SK-N-MC (cell line): ENCODE measurements at regions not wholly inside any gene's neighbourhood (a gene's known extent, or its start where the extent isn't known, plus 50 kb on each side); places are given as distances from the start of the nearest gene placed in this dataset.

Source experiments
- DNase-seq: peaks from one replicate; pipeline ENCODE4 v3.0.0-alpha.2; 2011; ENCODE audit warnings: low read depth, low spot score
- H3K27ac ChIP-seq: fragments of 200-600 bp; sonication (generic); 2 replicates; pipeline ENCODE4 v1.5.1; 2016; ENCODE audit warnings: mixed run types
- H3K36me3 ChIP-seq: fragments of 200-600 bp; sonication (generic); 2 replicates; pipeline ENCODE4 v1.6.1; 2017; ENCODE audit warnings: antibody characterized with exemption, low read length, mixed read lengths; ENCODE audit not compliant: insufficient read depth
- H3K4me3 ChIP-seq: fragments of 200-600 bp; sonication (generic); 2 replicates; pipeline ENCODE4 v1.5.1; 2016
- H3K9ac ChIP-seq: fragments of 200-600 bp; sonication (generic); 2 replicates; pipeline ENCODE4 v1.8.0; 2017; ENCODE audit warnings: mixed run types, mixed read lengths; ENCODE audit not compliant: insufficient read length
- H3K9me3 ChIP-seq: fragments of 200-600 bp; sonication (generic); 2 replicates; pipeline ENCODE4 v1.6.1; 2017; ENCODE audit warnings: low read depth, mild to moderate bottlenecking, antibody characterized with exemption, low read length, moderate library complexity, mixed read lengths
- EZH2 ChIP-seq: fragments of 200-600 bp; sonication (generic); IDR thresholded peaks from one replicate; pipeline ENCODE4 v1.6.1; 2017; ENCODE audit warnings: antibody characterized with exemption
- FOXP2 ChIP-seq: optimal IDR thresholded peaks from 2 replicates; pipeline ENCODE3; 2011; ENCODE audit warnings: mild to moderate bottlenecking, moderate library complexity; ENCODE audit not compliant: insufficient read depth; ENCODE audit errors: extremely low read length, control extremely low read depth
- POLR2AphosphoS5 ChIP-seq: IDR thresholded peaks from 2 replicates; pipeline ENCODE4 v1.6.1; 2012; ENCODE audit warnings: mild to moderate bottlenecking, low read depth, low read length, borderline replicate concordance

GRCh38 chr1:181142096-181142958 lies 53.8 kb downstream of the IER5 start:
- peak; percentile 18 for DNase-seq
- no peaks in the 10 kb centered on the region for H3K36me3 ChIP-seq
- H3K9ac ChIP-seq = no peak overlapping the region
- H3K9me3 ChIP-seq = no peaks in the 10 kb centered on the region
- TF ChIP-seq EZH2 (no peak), POLR2AphosphoS5 (no peak), FOXP2 (no peak)
- H3K27ac ChIP-seq = no peak overlapping the region
- H3K4me3 ChIP-seq = no peak overlapping the region

GRCh38 chr1:181143102-181143859 lies 54.8 kb downstream of the IER5 start:
- H3K9ac ChIP-seq = no peak overlapping the region
- no peaks in the 10 kb centered on the region for H3K9me3 ChIP-seq

GRCh38 chr1:181144238-181144637 lies 55.7 kb downstream of the IER5 start:
- Histone ChIP-seq H3K36me3 (no peaks in the 10 kb centered on the region), H3K4me3 (no peak overlapping the region), H3K27ac (no peak overlapping the region), H3K9me3 (no peaks in the 10 kb centered on the region), H3K9ac (no peak overlapping the region)
- no peak for DNase-seq
- TF ChIP-seq EZH2 = no peak
- no peak for TF ChIP-seq FOXP2
- no peak for TF ChIP-seq POLR2AphosphoS5

More at GRCh38 chr1:181143102-181143859, 54.8 kb downstream of the IER5 start:
- no peak for TF ChIP-seq FOXP2
- TF ChIP-seq EZH2 = no peak
- no peak for TF ChIP-seq POLR2AphosphoS5
- Histone ChIP-seq H3K36me3 (no peaks in the 10 kb centered on the region), H3K27ac (no peak overlapping the region), H3K4me3 (no peak overlapping the region)
- DNase-seq = no peak

GRCh38 chr1:181148636-181149035 lies 60.1 kb downstream of the IER5 start:
- no peak for TF ChIP-seq EZH2
- TF ChIP-seq POLR2AphosphoS5 = no peak
- TF ChIP-seq FOXP2 = no peak
- Histone ChIP-seq H3K27ac (no peak overlapping the region), H3K36me3 (no peaks in the 10 kb centered on the region), H3K9me3 (no peaks in the 10 kb centered on the region), H3K4me3 (no peak overlapping the region), H3K9ac (no peak overlapping the region)
- no peak for DNase-seq

GRCh38 chr1:181149326-181150125 lies 61.0 kb downstream of the IER5 start:
- TF ChIP-seq POLR2AphosphoS5 (no peak), EZH2 (no peak), FOXP2 (no peak)
- no peaks in the 10 kb centered on the region for H3K36me3 ChIP-seq
- no peak overlapping the region for H3K27ac ChIP-seq
- DNase-seq = no peak
- no peak overlapping the region for H3K4me3 ChIP-seq
- H3K9me3 ChIP-seq = no peaks in the 10 kb centered on the region
- no peak overlapping the region for H3K9ac ChIP-seq

GRCh38 chr1:181150273-181150672 lies 61.8 kb downstream of the IER5 start:
- H3K27ac ChIP-seq = no peak overlapping the region
- TF ChIP-seq EZH2 = no peak
- no peak for TF ChIP-seq FOXP2
- no peak for TF ChIP-seq POLR2AphosphoS5
- H3K9ac ChIP-seq = no peak overlapping the region
- no peaks in the 10 kb centered on the region for H3K9me3 ChIP-seq
- DNase-seq = no peak
- no peaks in the 10 kb centered on the region for H3K36me3 ChIP-seq
- no peak overlapping the region for H3K4me3 ChIP-seq

- no peak for TF ChIP-seq FOXP2
- TF ChIP-seq EZH2 = no peak
- TF ChIP-seq POLR2AphosphoS5 = no peak
- Histone ChIP-seq H3K4me3 (no peak overlapping the region), H3K27ac (no peak overlapping the region), H3K36me3 (no peaks in the 10 kb centered on the region), H3K9ac (no peak overlapping the region), H3K9me3 (no peaks in the 10 kb centered on the region)
- DNase-seq = no peak
These were observed 62.3 kb downstream of the IER5 start for GRCh38 chr1:181150842-181151241.
